Upper lobe of left lung (tissue), 4 donors: ENCODE measurements at regions not wholly inside any gene's neighbourhood (a gene's known extent, or its start where the extent isn't known, plus 50 kb on each side); places are given as distances from the start of the nearest gene placed in this dataset.

Source experiments
- POLR2AphosphoS5 ChIP-seq, 2 donors: sonication (generic); formaldehyde crosslinking; IDR thresholded peaks; one replicate each; pipeline ENCODE4 v1.5.1; 2017; ENCODE audit warnings: antibody characterized with exemption in 2 of 2
- TF ChIP-seq, protein P1 (sequence below), 6 experiments: fragments of 450-650 bp in 4 of 6; fragments of 200-600 bp in 2 of 6; sonication (generic) in 2 of 6; IDR thresholded peaks; one replicate each; pipeline ENCODE4 v1.5.1; 2016 to 2019; ENCODE audit warnings: antibody characterized with exemption in 6 of 6

- TF ChIP-seq, protein P1, sequence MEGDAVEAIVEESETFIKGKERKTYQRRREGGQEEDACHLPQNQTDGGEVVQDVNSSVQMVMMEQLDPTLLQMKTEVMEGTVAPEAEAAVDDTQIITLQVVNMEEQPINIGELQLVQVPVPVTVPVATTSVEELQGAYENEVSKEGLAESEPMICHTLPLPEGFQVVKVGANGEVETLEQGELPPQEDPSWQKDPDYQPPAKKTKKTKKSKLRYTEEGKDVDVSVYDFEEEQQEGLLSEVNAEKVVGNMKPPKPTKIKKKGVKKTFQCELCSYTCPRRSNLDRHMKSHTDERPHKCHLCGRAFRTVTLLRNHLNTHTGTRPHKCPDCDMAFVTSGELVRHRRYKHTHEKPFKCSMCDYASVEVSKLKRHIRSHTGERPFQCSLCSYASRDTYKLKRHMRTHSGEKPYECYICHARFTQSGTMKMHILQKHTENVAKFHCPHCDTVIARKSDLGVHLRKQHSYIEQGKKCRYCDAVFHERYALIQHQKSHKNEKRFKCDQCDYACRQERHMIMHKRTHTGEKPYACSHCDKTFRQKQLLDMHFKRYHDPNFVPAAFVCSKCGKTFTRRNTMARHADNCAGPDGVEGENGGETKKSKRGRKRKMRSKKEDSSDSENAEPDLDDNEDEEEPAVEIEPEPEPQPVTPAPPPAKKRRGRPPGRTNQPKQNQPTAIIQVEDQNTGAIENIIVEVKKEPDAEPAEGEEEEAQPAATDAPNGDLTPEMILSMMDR (IDR thresholded peaks at IDR 0.05), result no peak
- no peak for TF ChIP-seq POLR2AphosphoS5 (IDR thresholded peaks at IDR 0.05)
Observed at GRCh38 chr12:67151886-67152285, 117.3 kb upstream of the CAND1 start.
